ENCODE measurements at regions not wholly inside any gene's neighbourhood (a gene's known extent, or its start where the extent isn't known, plus 50 kb on each side); places are given as distances from the start of the nearest gene placed in this dataset.
"Not testable (repeated sequence)": the region's sequence is repeated elsewhere in the genome, so short reads cannot be mapped to it uniquely, and the experiment has no call there.

DNA sequence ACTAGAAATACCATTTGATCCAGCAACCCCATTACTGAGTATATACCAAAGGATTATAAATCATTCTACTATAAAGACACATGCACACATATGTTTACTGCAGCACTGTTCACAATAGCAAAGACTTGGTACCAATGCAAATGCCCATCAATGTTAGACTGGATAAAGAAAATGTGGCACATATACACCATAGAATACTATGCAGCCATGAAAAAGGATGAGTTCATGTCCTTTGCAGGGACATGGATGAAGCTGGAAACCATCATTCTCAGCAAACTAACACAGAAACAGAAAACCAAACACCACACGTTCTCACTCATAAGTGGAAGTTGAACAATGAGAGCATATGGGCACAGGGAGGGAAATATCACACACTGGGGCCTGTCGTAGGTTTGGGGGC lies 106.0 kb downstream of the SPATA18 start:
- not testable (repeated sequence) for DNase-seq (ENCODE audit: low spot score)

DNA sequence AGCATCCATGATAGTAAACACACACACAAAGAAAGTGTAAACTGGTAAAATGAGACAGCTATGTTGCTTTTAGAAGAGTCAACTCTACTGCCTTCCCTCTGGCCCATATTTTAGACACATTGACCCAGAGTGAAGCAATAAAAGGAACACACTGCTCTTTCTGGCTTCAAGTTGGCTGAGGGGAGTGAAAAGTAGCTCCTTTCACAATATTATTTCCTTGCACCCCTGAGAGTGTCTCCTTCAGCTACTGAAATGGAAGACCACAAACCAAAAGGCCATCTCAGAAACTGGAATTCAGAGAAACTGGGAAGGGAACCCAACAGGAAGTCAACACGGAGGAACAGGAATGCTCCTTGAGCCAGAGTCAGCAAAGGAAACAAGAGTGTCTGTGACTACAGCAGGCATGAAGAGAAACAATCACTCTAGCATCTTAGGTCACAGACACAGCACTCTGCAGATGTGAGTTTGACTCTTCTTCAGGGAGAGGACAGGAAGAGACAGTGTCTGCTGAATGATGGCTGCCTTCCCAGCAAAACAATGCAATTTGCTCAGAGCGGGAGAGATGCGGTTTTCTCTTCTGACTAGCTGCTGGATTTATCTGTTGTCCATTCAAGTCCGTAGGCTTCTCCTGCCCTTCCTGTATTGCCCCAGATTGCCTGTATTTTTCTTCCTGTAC lies 106.7 kb downstream of the SPATA18 start:
- no peak for DNase-seq (ENCODE audit: low spot score)

DNA sequence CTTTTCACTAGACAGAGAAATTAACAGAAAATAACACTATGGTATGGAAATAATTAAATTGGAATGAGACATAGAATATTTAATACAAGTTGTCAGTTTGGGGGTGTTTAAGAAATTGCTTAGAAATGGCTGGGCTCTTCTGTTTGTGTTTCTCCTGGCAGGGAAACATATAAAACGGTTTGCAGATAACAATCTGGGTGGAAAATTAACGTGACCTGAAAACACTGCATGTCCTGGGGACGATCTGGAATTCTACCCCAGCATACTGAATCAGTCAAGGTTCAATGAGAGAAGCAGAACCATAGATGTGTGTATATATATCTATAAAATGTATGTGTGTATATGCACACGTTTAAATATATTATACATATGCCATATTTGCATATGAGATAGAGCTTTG lies 109.8 kb downstream of the SPATA18 start:
- no peak for DNase-seq (ENCODE audit: low spot score)

DNA sequence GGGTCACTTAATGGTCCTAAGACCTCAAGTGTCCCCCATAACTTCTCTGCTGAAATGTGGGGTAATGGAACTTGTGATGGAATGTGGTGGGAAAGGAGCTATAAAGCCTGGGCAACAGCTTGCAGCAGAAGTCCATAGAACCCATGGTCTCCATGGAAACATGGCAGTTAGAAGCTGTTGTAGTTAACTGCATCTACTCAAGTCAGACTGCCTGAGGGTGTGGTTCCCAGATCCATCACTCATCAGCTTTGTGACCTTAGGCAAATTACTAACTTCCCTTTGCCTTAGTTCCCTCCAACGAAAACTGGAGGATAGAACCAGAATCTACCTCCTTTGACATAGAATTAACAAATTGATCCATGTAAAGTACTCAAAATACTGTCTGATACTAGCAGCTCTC lies 113.0 kb downstream of the SPATA18 start:
- DNase-seq (ENCODE audit: low spot score), result no peak

DNA sequence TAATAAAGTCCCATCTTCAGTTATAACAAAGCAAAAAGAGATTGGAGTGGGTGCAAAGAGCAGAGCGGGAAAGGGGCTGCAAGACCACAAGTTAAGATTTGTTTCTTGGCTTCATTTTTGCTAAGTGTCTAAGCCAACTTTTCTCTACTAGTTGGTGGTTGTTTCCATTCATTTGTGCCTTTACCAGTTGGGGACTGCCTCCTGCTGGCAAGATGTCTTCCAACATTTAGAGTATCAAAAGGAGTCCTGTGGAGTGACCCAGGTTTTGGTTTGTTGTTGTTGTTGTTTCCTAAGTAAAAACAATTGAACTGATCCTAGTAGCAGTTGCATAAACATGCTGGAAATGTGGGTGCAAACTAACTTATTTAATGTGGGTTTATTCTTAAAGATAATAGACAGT lies 121.1 kb downstream of the SPATA18 start:
- no peak for DNase-seq (ENCODE audit: low spot score)

DNA sequence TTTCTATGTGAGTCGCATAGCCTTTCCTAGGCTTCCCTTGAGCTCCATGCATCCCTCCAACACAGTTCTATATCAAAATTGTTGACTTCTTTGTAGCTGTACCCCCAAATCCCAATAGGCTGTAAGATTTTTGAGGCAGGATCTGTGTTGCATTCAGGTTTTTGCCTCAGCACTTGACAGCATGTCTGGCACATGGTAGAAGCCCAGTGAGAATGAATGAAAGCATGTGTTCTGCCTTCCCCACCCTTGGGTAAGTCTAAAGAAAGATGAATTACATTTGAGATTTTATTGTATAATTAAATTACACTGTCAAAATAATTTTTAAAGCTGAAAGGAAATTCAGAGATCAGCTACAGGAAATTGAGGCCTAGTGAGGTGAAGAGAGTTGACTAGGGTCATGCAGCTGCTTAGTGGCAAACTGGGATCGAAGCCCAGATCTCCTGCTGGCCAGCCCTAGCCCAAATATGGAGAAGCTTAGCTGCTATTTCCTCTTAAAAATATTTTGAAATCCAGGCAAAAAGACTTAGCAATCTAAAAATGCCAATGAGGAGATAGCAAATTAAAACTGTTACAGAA lies 122.5 kb downstream of the SPATA18 start:
- DNase-seq (ENCODE audit: low spot score), result no peak

DNA sequence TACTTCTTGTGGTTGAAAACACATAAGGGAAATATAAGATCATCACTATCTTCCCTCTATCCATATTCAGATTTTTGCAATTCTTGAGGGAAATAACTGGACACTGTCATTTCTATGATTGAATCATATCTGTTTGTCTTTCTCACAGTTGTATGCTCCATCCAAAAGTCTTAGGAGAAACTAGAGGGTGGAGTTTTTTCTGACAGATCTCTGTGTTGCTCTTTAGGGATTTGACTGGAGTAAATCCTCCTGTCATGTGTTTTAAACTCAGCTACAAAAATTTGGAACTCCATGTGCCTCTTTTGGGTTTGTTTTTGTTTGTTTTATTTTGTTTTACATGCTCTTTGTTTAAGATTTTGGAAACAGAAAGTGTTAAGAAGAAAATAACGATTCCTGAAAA lies 136.5 kb downstream of the SPATA18 start:
- no peak for DNase-seq (ENCODE audit: low spot score)

DNA sequence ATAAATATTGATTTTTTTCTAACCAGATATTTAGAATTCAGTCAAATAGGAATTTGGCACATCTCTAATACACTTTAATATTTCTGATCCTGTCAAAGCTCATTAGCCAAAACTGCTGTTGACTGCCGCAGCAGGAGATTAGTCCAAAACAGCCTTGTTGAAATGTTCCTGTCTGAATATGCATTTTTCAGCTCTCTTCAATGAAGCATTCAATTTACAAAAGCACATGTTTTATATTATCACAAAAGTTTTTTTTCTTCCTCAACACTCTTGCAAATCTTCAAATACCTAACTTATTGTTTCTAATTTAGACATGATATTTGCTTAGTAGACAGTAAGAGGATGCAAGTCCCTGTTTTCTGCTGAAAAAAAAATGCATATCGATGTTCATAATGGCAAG lies 140.9 kb downstream of the SPATA18 start:
- no peak for DNase-seq (ENCODE audit: low spot score)

DNA sequence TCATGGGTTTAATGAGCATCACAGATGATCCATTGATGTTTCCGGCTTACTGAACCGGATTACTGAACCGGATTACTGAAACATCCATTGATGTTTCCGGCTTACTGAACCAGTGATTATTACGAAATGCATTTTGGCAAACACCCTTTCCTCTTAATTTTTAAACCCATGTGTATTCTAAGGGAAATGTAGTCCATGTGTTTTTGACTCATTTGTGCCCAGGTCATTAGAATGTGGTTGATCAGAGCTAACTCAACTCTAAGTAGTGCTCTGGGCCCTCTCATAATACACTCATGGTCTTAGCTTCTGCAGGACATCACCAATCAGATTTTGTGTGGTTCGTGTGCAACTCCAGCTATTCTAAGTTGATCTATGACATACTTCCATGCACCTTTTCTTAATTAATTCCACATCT lies 141.6 kb downstream of the SPATA18 start:
- peak; percentile 94 for DNase-seq (ENCODE audit: low spot score)

DNA sequence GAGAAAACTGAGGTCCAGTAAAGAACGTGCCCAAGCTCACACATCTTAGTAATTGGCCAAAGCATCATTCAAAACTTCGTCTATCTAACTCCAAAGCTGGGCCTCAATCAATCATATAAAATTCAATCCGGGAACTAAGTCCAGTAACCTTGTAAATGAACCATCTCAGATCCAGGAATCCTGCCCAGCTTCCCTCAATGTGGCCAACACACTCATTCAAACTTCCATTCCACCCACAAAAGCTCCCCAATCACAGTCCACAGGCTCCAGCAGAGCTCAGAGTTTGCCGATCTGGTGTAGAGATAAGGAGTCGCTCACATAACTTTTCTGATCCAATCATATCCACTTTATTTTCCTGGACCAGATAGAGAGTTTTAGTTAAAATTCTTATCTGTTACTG lies 144.8 kb downstream of the SPATA18 start:
- no peak for DNase-seq (ENCODE audit: low spot score)

DNA sequence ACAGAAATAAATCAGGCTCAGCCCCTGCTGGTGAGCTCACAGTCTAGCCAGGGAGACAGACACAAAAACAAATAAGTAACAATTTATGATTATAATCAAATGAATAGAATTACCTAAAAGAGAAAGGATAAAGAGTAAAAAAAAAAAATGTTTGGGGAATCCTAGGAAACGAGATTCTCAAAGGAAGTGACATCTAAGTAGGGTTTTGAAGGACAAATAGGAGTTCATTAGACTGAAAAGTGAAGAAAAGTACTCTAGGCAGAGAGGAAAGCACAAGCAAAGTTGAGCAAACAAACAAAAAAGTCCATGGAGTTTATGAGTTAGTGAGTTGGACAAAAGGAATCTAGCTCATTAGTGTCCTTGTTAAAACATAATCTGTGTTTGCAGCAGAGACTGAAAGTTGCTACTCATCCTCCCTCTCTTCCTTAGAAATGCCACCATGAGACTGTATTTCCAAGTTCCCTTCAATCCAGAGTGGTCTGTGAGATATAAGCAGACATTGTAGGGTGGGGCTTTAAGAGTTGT lies 145.6 kb downstream of the SPATA18 start:
- peak; percentile 22 for DNase-seq (ENCODE audit: low spot score)

DNA sequence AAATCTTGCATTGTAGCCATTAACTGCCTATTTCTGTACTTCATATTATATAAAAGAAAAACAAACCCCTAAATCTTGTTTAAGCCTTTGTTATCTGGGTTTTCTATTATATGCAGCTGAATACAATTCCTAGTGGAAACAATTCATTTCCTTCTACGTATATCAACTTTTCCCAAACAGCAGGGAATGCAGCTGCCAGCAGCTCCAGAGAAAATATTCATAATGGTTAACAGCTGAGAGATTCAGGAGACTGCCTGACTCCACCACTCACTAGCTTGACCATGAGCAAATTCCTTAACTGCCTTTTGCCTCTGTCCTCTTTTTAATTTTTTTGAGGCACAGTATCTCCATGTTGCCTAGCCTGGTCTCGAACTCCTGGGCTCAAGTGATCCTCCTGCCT lies 146.2 kb downstream of the SPATA18 start:
- DNase-seq (ENCODE audit: low spot score), result peak; percentile 9

DNA sequence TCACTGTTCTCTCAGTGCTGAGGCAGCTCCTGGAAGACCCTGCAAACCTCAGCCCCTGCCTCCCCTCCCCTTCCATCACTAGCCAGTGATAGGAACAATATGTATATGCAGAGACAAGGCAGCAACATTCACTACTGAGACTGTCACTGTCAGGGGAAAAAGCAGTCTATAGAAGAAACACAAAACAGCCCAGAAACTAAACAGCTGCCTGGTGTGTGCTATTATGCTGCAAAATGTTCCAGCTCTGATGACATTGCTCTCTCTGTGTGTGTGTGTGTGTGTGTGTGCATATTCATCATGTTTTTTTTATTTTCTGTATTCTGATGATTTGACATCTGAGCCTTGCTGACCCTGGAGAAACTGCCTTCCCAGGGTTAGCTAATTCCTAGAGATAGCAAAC lies 147.2 kb downstream of the SPATA18 start:
- no peak for DNase-seq (ENCODE audit: low spot score)

DNA sequence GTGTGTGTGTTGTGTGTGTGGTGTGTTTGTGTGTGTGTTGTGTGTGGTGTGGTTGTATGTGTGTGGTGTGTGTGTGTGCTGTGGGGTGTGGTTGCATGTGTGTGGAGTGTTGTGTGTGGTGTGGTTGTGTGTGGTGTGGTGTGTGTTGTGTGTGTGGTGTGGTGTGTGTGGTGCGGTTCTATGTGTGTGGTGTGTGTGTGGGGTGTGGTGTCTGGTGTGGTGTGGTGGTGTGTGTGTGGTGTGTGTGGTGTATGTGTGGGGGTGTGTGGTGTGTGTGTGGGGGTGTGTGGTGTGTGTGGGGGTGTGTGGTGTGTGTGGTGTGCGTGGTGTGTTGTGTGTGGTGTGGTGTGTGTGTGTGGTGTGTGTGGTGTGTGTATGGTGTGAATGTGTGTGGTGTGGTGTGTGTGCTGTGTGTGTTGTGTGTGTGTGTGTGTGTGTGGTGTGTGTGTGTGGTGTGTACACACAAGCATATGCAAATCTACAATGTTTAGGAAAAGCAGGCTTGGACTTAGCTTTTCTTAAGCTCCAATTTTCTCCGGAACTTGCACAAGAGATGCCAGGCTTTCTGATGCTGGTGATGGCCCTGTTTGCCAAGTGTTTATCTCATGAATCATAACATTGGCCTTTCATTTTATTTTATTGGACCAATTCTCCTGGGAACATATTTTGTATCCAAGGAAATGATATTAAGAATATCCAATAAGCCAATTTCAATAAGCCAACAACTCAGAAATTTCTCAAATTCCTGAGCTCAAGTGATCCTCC lies 148.7 kb downstream of the SPATA18 start:
- peak; percentile 59 for DNase-seq (ENCODE audit: low spot score)

DNA sequence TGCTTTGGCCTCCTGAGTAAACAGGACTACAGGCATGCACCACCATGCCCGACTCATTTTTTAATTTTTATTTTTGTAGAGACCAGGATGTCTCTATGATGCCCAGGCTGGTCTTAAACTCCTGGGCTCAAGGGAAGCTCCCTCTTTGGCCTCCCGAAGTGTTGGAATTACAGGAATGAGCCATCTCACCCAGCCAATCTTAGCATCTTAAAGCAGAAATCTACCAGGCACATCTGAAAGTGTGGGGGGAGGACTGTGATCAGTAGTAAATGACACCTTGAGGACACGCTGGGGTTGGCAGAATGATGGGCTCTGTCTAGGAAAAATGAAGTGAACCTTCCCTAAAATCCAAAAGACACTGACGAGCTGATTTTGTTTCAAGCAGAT lies 149.2 kb downstream of the SPATA18 start:
- DNase-seq (ENCODE audit: low spot score), result no peak

DNA sequence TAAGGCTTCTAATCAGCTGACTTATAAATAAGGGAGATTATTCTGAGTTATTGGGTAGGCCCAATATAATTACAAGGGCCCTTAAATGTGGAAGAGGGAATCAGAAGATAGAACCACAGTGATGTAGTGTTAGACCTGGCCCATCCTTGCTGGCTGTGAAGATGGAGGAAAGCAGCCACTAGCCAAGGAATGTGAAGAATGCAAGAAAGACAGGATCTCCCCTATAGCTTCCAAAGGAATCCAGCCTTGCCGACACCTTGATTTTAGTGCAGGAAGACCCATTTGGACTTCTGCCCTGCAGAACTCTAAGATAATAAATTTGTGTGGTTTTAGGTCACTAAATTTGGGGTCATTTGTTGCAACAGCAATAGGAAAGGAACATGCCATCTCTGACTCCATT lies 150.6 kb downstream of the SPATA18 start:
- peak; percentile 18 for DNase-seq (ENCODE audit: low spot score)

DNA sequence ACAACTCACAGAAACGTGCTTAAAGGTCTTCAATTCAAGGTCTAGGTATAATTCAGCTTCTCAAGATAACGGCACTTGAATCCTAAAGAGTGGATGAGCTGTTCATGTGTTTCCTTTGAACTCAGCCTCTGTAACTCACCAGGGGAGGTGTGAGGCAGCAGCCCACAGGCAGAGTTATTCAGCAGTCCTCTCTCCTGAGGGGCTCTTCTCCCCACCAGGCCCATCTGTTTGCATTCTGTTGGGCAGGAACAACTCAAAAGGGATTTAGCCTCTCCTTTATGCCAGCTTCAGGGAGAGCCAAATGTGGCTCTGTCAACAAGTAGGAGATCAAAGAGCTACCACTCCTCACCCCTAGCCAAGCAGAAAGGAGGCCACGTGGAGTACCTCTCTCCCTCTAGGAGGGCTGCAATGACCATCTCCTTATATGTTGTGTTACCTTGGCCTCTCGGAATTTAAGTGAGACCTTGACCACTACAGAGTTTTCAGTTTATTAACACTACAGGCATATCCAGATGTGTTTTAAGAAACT lies 151.2 kb downstream of the SPATA18 start:
- DNase-seq (ENCODE audit: low spot score), result no peak

DNA sequence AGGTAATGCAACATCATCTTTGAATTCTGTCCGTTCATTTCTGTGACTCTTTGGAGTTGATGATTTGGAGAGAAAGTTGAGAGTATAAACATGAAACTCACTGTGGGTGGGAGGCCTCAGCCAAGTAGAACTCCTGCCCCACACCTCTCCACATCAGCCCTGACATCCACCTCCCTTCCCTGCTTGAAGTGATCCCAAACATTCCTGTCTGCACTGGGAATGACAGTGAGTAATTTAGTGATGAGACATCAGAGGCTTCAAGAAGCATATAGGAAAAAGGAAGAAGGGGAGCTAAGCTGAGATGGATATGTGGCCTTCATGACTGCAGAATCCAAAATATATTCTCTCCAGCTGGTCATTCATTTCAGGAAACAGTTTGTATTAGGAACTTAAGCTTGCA lies 151.8 kb downstream of the SPATA18 start:
- peak; percentile 65 for DNase-seq (ENCODE audit: low spot score)

DNA sequence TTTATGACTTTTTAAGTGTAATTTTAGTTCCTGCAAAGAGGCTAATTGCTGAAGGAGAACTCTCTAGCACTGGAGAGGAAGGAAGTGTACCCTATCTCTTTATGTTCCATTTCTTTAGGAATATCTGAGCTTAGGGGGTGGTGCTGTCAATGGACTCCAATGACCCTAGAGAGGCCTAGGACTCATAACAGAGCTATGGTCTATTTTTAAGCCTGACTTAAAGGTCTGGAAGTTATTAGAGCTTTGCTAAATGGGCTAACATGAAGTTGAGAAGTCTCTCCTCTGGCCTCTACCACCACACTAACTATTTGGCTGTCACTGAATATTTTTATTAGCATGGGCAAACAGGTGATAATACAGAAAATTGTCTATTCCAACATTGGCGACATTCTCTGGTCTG lies 152.2 kb downstream of the SPATA18 start:
- DNase-seq (ENCODE audit: low spot score), result no peak

DNA sequence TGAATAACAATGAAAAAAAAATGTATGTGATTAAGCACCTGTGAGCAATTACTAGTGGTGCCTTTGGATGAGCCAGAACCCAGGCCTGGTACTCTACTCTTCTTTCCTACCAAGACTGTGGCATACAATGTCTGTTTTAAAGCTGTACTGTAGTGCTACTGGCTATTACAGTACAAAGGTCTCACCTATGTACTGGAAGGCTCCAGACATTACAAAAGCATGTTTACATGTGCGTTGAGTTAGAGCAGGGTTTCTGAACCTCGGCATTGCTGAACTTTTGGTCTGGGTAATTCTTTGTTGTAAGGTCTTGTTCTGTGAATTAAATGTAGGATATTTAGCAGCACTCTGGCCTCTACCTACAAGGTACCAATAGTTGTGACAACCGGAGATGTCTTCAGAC lies 153.8 kb downstream of the SPATA18 start:
- no peak for DNase-seq (ENCODE audit: low spot score)

DNA sequence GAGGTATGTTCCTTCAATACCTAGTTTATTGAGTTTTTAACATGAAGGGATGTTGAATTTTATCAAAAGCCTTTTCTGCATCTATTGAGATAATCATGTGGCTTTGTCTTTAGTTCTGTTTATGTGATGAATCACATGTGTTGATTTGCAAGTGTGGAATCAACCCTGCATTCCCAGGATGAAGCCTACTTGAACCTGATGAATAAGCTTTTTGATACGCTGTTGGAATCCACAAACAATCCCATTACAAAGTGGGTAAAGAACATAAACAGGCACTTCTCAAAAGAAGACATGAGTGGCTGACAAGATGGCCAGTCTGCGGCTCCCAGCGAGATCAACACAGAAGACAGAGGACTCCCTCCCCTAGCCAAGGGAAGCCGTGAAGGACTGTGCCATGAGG lies 156.0 kb downstream of the SPATA18 start:
- DNase-seq (ENCODE audit: low spot score), result not testable (repeated sequence)

DNA sequence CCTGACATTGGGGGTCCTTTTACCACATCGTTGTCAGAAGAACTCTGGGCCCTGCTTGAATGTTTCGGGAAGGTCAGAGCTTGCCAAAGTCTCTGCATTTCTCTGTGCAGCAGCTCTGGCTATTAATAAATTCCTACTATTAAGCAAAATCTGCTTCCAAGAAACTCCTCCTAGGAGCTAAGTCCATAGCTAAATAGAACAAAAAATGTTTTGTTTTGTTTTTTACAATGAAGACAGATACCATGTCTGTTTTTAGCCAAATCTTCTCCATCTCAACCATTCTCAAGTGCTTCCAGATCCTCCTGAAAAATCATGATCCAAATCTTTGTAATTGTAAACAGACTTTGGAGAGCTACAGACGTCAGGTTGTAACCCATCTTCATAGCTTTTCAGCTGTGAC lies 161.6 kb downstream of the SPATA18 start:
- DNase-seq (ENCODE audit: low spot score), result no peak

DNA sequence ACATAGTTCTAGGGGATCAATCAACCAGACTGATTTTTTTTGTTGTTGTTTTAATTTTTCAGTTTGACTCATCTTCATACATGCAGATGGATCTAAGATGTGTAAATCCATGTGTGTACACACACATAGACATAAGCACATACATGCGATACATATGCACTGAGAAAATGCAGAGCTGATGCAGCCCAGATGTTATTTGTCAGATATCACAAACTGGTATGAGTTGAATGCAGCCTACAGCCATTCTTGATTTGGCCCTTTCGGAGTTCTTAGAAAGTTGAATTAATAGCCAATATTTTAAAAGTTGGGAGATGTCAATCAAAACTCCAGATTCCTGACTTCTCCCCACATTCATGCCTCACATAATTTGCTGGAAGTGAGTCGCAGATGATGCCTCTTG lies 180.4 kb downstream of the SPATA18 start:
- no peak for DNase-seq (ENCODE audit: low spot score)

All from kidney tubule cell (primary cell).